ENCODE measurements at regions not wholly inside any gene's neighbourhood (a gene's known extent, or its start where the extent isn't known, plus 50 kb on each side); places are given as distances from the start of the nearest gene placed in this dataset.

GRCh38 chr2:133812826-133813617 is 244.8 kb upstream of the NCKAP5 start:
- no peak for TF ChIP-seq CTCF (IDR thresholded peaks at IDR 0.05; ENCODE audit: low read depth, low read length)
- no peak for TF ChIP-seq POLR2A (IDR thresholded peaks at IDR 0.05; ENCODE audit: extremely low read depth, insufficient read length)
- TF ChIP-seq MAX (IDR thresholded peaks at IDR 0.05; ENCODE audit: low read depth, low read length), result no peak

All from NB4 (cell line).